ENCODE measurements at regions not wholly inside any gene's neighbourhood (a gene's known extent, or its start where the extent isn't known, plus 50 kb on each side); places are given as distances from the start of the nearest gene placed in this dataset.

DNA sequence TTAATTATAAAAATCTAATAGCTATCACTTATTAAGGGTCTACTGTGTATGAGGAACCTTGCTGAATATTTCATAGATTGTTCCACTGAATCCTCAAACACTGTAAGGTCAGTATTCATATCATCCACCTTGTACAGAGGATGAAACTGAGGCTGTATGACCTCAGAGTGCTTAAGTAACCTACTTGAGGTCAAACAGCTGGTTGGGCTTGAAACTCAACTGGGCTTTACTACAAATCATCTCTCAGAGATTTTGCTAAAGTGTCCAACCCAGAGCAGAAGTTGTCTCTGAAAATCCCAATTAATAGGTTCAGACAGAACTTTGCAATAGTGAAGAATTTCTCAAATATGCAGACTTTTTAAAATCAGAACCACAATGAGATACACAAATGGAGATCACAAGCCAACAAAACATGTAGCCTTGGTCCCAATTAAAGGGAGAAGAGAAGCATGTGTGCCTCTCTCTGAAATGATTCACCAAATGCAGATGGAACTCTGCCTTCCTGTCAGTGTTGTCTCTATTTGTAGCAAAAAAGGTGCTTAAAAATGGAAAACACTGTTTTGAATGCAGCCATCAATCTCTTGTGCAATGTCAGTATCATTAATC is 131.4 kb downstream of the FAM114A2 start:
- Histone ChIP-seq H3K27me3 (replicated peaks; ENCODE audit: insufficient read depth) (no peaks in the 10 kb centered on the region), H3K36me3 (no peaks in the 10 kb centered on the region), H3K4me1 (ENCODE audit: control insufficient read depth in 1 of 2, low read depth in 2 of 2) (peaks cover 6 to 27% of the 10 kb centered on the region in 2 donors), H3K27ac (no peak overlapping the region), H3K4me3 (no peak overlapping the region), H3K9me3 (no peaks in the 10 kb centered on the region)
- DNase-seq (ENCODE audit: low spot score): no peak
- TF ChIP-seq, protein P1, sequence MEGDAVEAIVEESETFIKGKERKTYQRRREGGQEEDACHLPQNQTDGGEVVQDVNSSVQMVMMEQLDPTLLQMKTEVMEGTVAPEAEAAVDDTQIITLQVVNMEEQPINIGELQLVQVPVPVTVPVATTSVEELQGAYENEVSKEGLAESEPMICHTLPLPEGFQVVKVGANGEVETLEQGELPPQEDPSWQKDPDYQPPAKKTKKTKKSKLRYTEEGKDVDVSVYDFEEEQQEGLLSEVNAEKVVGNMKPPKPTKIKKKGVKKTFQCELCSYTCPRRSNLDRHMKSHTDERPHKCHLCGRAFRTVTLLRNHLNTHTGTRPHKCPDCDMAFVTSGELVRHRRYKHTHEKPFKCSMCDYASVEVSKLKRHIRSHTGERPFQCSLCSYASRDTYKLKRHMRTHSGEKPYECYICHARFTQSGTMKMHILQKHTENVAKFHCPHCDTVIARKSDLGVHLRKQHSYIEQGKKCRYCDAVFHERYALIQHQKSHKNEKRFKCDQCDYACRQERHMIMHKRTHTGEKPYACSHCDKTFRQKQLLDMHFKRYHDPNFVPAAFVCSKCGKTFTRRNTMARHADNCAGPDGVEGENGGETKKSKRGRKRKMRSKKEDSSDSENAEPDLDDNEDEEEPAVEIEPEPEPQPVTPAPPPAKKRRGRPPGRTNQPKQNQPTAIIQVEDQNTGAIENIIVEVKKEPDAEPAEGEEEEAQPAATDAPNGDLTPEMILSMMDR (IDR thresholded peaks at IDR 0.05): no peak
- no peak for ATAC-seq (ENCODE audit: insufficient number of reproducible peaks, low FRiP score, low read depth)

DNA sequence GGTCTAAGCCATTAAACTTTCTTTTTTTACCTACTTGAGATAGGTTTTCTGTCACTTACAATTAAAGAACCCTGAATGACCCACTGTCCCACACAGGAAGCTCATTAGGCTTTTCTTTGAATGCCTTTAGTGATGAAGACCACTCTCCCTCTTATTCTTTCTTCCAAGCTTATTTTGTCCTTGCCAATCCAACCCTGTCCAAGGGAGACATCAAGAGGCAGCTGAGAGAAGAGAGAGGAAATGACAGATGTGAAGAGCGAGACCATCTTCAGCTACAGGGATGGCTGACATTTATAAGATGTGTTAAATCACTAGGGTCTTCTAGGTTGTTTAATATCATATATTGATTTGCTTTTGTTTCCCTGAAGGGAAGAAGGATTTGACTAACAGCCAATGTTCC is 133.5 kb downstream of the FAM114A2 start:
- DNase-seq (ENCODE audit: low spot score): no peak
- no peak overlapping the region for H3K4me3 ChIP-seq
- no peak for ATAC-seq (ENCODE audit: insufficient number of reproducible peaks, low FRiP score, low read depth)
- no peaks in the 10 kb centered on the region for H3K9me3 ChIP-seq
- no peaks in the 10 kb centered on the region for H3K36me3 ChIP-seq
- no peaks in the 10 kb centered on the region for H3K27me3 ChIP-seq (replicated peaks; ENCODE audit: insufficient read depth)
- peaks cover 11 to 40% of the 10 kb centered on the region in 2 donors for H3K4me1 ChIP-seq (ENCODE audit: control insufficient read depth in 1 of 2, low read depth in 2 of 2)
- TF ChIP-seq, protein P1 (IDR thresholded peaks at IDR 0.05): no peak
- H3K27ac ChIP-seq: peak overlapping the region; percentile 1 to 53

GRCh38 chr5:153903321-153903720 is 135.4 kb downstream of the FAM114A2 start:
- ATAC-seq (ENCODE audit: insufficient number of reproducible peaks, low FRiP score, low read depth): no peak
- H3K4me1 ChIP-seq (ENCODE audit: control insufficient read depth in 1 of 2, low read depth in 2 of 2): peaks cover 19 to 45% of the 10 kb centered on the region in 2 donors
- no peak for DNase-seq (ENCODE audit: low spot score)

GRCh38 chr5:153902016-153902415 is 136.7 kb downstream of the FAM114A2 start:
- H3K36me3 ChIP-seq: no peaks in the 10 kb centered on the region
- ATAC-seq (ENCODE audit: insufficient number of reproducible peaks, low FRiP score, low read depth) (no peak), DNase-seq (ENCODE audit: low spot score) (no peak)
- peak overlapping the region; percentile 68 to 82 for H3K27ac ChIP-seq
- H3K27me3 ChIP-seq (replicated peaks; ENCODE audit: insufficient read depth): no peaks in the 10 kb centered on the region
- no peaks in the 10 kb centered on the region for H3K9me3 ChIP-seq
- peaks cover 19 to 47% of the 10 kb centered on the region in 2 donors for H3K4me1 ChIP-seq (ENCODE audit: control insufficient read depth in 1 of 2, low read depth in 2 of 2)
- TF ChIP-seq, protein P1 (IDR thresholded peaks at IDR 0.05): no peak
- H3K4me3 ChIP-seq: no peak overlapping the region

More at GRCh38 chr5:153903321-153903720, 135.4 kb downstream of the FAM114A2 start:
- Histone ChIP-seq H3K27ac (peak overlapping the region; percentile 53 to 54), H3K27me3 (replicated peaks; ENCODE audit: insufficient read depth) (no peaks in the 10 kb centered on the region), H3K9me3 (no peaks in the 10 kb centered on the region), H3K4me3 (no peak overlapping the region), H3K36me3 (no peaks in the 10 kb centered on the region)
- TF ChIP-seq, protein P1 (IDR thresholded peaks at IDR 0.05): no peak

DNA sequence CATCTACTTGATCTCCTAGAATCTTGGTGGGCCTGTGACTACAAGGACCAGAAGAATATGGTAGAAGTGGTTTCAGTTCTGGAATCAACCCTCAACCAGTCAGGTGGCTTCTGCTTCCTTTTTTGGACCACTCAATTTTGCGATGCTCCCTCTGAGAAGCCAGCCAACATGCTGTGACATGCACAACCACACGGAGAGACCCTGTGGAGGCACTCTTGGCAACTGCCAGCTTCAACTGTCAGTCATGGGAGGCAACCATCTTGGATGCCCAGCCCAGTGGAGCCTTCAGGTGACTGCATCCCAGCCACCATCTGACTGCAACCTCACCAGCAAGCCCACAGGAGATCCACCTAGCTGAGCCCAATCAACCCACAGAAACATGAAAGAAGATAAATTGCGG is 137.3 kb downstream of the FAM114A2 start:
- ATAC-seq (ENCODE audit: insufficient number of reproducible peaks, low FRiP score, low read depth): no peak
- H3K9me3 ChIP-seq: no peaks in the 10 kb centered on the region
- no peaks in the 10 kb centered on the region for H3K27me3 ChIP-seq (replicated peaks; ENCODE audit: insufficient read depth)
- H3K4me3 ChIP-seq: no peak overlapping the region
- H3K4me1 ChIP-seq (ENCODE audit: control insufficient read depth in 1 of 2, low read depth in 2 of 2): peaks cover 22 to 53% of the 10 kb centered on the region in 2 donors
- H3K27ac ChIP-seq: peak overlapping the region; percentile 68 to 82
- TF ChIP-seq, protein P1 (IDR thresholded peaks at IDR 0.05): no peak
- no peaks in the 10 kb centered on the region for H3K36me3 ChIP-seq
- DNase-seq (ENCODE audit: low spot score): no peak

All from thoracic aorta (tissue), 2 donors.